HEK293 (cell line): ENCODE measurements at regions not wholly inside any gene's neighbourhood (a gene's known extent, or its start where the extent isn't known, plus 50 kb on each side); places are given as distances from the start of the nearest gene placed in this dataset.

ENCODE experiments used
- CTCF ChIA-PET: fragments of 350-600 bp; formaldehyde crosslinking; extraction: SDS; loops from one replicate; lab custom pipeline; 2021; ENCODE audit warnings: antibody characterized with exemption; lab: Yijun Ruan, JAX
- POLR2A ChIA-PET: fragments of 300-600 bp; formaldehyde crosslinking; extraction: SDS; loops from one replicate; lab custom pipeline; 2020; ENCODE audit warnings: antibody characterized with exemption, inconsistent platforms; lab: Yijun Ruan, JAX
- H3K27ac ChIP-seq: fragments of 200-500 bp; sonication (Bioruptor generic); 2 replicates; pipeline ENCODE4 v1.5.1; 2014; ENCODE audit warnings: low read depth, low read length, control low read depth, inconsistent platforms; ENCODE audit errors: extremely low read depth
- H3K36me3 ChIP-seq, 2 experiments: fragments of 200-500 bp in 1 of 2; sonication (Bioruptor generic) in 1 of 2; 1 replicate in 1 of 2; 2 replicates in 1 of 2; pipeline ENCODE4 v1.5.1; 2014 to 2017; ENCODE audit warnings: inconsistent platforms in 2 of 2, low read length in 2 of 2; ENCODE audit not compliant: control insufficient read depth in 2 of 2, insufficient read depth in 1 of 2
- H3K4me1 ChIP-seq: fragments of 200-500 bp; sonication (Bioruptor generic); 2 replicates; pipeline ENCODE4 v1.5.1; 2014; ENCODE audit warnings: mild to moderate bottlenecking, low read length, inconsistent platforms; ENCODE audit not compliant: control insufficient read depth, insufficient read depth
- H3K4me3 ChIP-seq: 2 replicates; pipeline ENCODE4 v1.5.1; 2011; ENCODE audit warnings: low read depth, mild to moderate bottlenecking, control low read depth, low read length, moderate library complexity
- H3K9me3 ChIP-seq: fragments of 200-500 bp; sonication (Bioruptor generic); 2 replicates; pipeline ENCODE4 v1.5.1; 2014; ENCODE audit warnings: low read depth, low read length, inconsistent platforms; ENCODE audit not compliant: control insufficient read depth, insufficient read depth
- GLIS2 ChIP-seq: fragments of 450-650 bp; formaldehyde crosslinking; IDR thresholded peaks from 2 replicates; pipeline ENCODE4 v1.5.1; 2016; ENCODE audit warnings: missing biosample characterization, missing genetic modification characterization
- HOXD13 ChIP-seq: sonication (generic); formaldehyde crosslinking; IDR thresholded peaks from 2 replicates; pipeline ENCODE4 v1.8.0; 2022; ENCODE audit warnings: missing genetic modification reagents, borderline replicate concordance
- IKZF3 ChIP-seq: fragments of 450-650 bp; IDR thresholded peaks from 2 replicates; pipeline ENCODE4 v1.5.0; 2018; ENCODE audit warnings: missing biosample characterization, mild to moderate bottlenecking, missing genetic modification characterization, moderate library complexity
- SCRT2 ChIP-seq: fragments of 450-650 bp; formaldehyde crosslinking; IDR thresholded peaks from 2 replicates; pipeline ENCODE4 v1.5.1; 2016; ENCODE audit warnings: missing biosample characterization, missing genetic modification characterization
- ZBTB20 ChIP-seq: fragments of 450-650 bp; formaldehyde crosslinking; IDR thresholded peaks from 2 replicates; pipeline ENCODE4 v1.5.1; 2016; ENCODE audit warnings: missing biosample characterization, missing genetic modification characterization
- ZIC2 ChIP-seq: fragments of 450-650 bp; formaldehyde crosslinking; IDR thresholded peaks from 2 replicates; pipeline ENCODE4 v1.5.1; 2016; ENCODE audit warnings: missing biosample characterization, missing genetic modification characterization
- ZNF112 ChIP-seq: fragments of 450-650 bp; formaldehyde crosslinking; IDR thresholded peaks from 2 replicates; pipeline ENCODE4 v1.5.0; 2017; ENCODE audit warnings: missing biosample characterization, missing genetic modification characterization
- ZNF121 ChIP-seq: fragments of 450-650 bp; formaldehyde crosslinking; IDR thresholded peaks from 2 replicates; pipeline ENCODE4 v1.5.1; 2016; ENCODE audit warnings: missing biosample characterization, missing genetic modification characterization
- ZNF132 ChIP-seq: fragments of 450-650 bp; formaldehyde crosslinking; IDR thresholded peaks from 2 replicates; pipeline ENCODE4 v1.5.1; 2017; ENCODE audit warnings: missing biosample characterization, missing genetic modification characterization, borderline replicate concordance
- ZNF19 ChIP-seq: fragments of 450-650 bp; formaldehyde crosslinking; IDR thresholded peaks from 2 replicates; pipeline ENCODE4; 2016; ENCODE audit warnings: missing biosample characterization, missing genetic modification characterization, low read depth
- ZNF221 ChIP-seq: fragments of 450-650 bp; formaldehyde crosslinking; IDR thresholded peaks from 2 replicates; pipeline ENCODE4 v1.5.1; 2017; ENCODE audit warnings: missing biosample characterization, missing genetic modification characterization, borderline replicate concordance
- ZNF302 ChIP-seq: fragments of 450-650 bp; formaldehyde crosslinking; IDR thresholded peaks from 2 replicates; pipeline ENCODE4 v1.5.1; 2016; ENCODE audit warnings: missing biosample characterization, missing genetic modification characterization, low read depth
- ZNF366 ChIP-seq: fragments of 450-650 bp; formaldehyde crosslinking; conservative IDR thresholded peaks from 2 replicates; pipeline ENCODE4 v1.5.1; 2016; ENCODE audit warnings: missing biosample characterization, missing genetic modification characterization
- ZNF426 ChIP-seq: fragments of 450-650 bp; formaldehyde crosslinking; IDR thresholded peaks from 2 replicates; pipeline ENCODE4 v1.5.1; 2017; ENCODE audit warnings: missing biosample characterization, missing genetic modification characterization, mild to moderate bottlenecking, inconsistent platforms, moderate library complexity
- ZNF433 ChIP-seq: fragments of 450-650 bp; formaldehyde crosslinking; IDR thresholded peaks from 2 replicates; pipeline ENCODE4 v1.5.1; 2016; ENCODE audit warnings: missing biosample characterization, missing genetic modification characterization, low read depth
- ZNF48 ChIP-seq: fragments of 450-650 bp; formaldehyde crosslinking; IDR thresholded peaks from 2 replicates; pipeline ENCODE4 v1.5.1; 2016; ENCODE audit warnings: missing biosample characterization, missing genetic modification characterization
- ZNF561 ChIP-seq: fragments of 450-650 bp; IDR thresholded peaks from 2 replicates; pipeline ENCODE4 v1.5.1; 2018; ENCODE audit warnings: missing biosample characterization, missing genetic modification characterization, borderline replicate concordance
- ZNF571 ChIP-seq: fragments of 450-650 bp; formaldehyde crosslinking; IDR thresholded peaks from 2 replicates; pipeline ENCODE4 v1.5.0; 2017; ENCODE audit warnings: missing biosample characterization, missing genetic modification characterization
- ZNF596 ChIP-seq: fragments of 450-650 bp; IDR thresholded peaks from 2 replicates; pipeline ENCODE4 v1.5.0; 2018; ENCODE audit warnings: missing biosample characterization, mild to moderate bottlenecking, missing genetic modification characterization, moderate library complexity
- ZNF600 ChIP-seq: fragments of 450-650 bp; formaldehyde crosslinking; IDR thresholded peaks from 2 replicates; pipeline ENCODE4 v1.5.1; 2016; ENCODE audit warnings: missing biosample characterization, missing genetic modification characterization
- ZNF664 ChIP-seq: fragments of 450-650 bp; formaldehyde crosslinking; IDR thresholded peaks from 2 replicates; pipeline ENCODE4 v1.5.1; 2016; ENCODE audit warnings: missing biosample characterization, missing genetic modification characterization
- ZNF76 ChIP-seq: fragments of 450-650 bp; formaldehyde crosslinking; IDR thresholded peaks from 2 replicates; pipeline ENCODE4; 2016; ENCODE audit warnings: low read depth, missing biosample characterization, missing genetic modification characterization, borderline replicate concordance
- TF ChIP-seq, protein P1 (sequence below): fragments of 450-650 bp; formaldehyde crosslinking; IDR thresholded peaks from 2 replicates; pipeline ENCODE4; 2016; ENCODE audit warnings: missing biosample characterization, missing genetic modification characterization
- TF ChIP-seq, protein P2 (sequence below): fragments of 450-650 bp; formaldehyde crosslinking; IDR thresholded peaks from 2 replicates; pipeline ENCODE4 v1.5.1; 2016; ENCODE audit warnings: missing biosample characterization, missing genetic modification characterization
- TF ChIP-seq, protein P3 (sequence below): fragments of 450-650 bp; formaldehyde crosslinking; IDR thresholded peaks from 2 replicates; pipeline ENCODE4 v1.5.1; 2016; ENCODE audit warnings: missing biosample characterization, missing genetic modification characterization
- TF ChIP-seq, protein P4 (sequence below): fragments of 450-650 bp; IDR thresholded peaks from 2 replicates; pipeline ENCODE4 v1.5.1; 2018; ENCODE audit warnings: missing biosample characterization, missing genetic modification characterization

DNA sequence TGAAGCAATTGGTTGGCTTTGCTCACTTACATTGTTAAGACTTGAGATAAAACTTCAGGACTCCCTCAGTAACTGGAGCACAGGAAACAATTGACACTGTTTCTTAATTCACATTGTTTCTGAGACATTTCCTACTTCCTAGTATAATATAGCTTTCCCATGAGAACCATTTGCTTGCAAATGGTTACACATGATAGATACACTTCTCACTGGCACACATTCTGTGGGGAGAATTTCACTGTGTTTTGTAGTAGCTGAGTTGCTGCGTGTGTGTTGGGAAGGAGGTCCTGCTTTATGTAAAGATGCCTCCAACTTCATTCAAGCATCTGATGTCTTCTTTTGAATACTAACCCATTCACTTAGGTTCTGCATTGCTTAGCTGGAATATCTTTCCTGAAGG is 85.3 kb upstream of the SLC4A4 start:
- ChIA-PET POLR2A (no interaction called here), CTCF (no interaction called here)
- H3K9me3 ChIP-seq, result no peaks in the 10 kb centered on the region
- no peaks in the 10 kb centered on the region for H3K36me3 ChIP-seq
- TF ChIP-seq, protein P1, sequence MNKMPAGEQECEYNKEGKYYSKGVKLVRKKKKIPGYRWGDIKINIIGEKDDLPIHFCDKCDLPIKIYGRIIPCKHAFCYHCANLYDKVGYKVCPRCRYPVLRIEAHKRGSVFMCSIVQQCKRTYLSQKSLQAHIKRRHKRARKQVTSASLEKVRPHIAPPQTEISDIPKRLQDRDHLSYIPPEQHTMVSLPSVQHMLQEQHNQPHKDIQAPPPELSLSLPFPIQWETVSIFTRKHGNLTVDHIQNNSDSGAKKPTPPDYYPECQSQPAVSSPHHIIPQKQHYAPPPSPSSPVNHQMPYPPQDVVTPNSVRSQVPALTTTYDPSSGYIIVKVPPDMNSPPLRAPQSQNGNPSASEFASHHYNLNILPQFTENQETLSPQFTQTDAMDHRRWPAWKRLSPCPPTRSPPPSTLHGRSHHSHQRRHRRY (tag by site-specific recombination), result no peak
- no peak for TF ChIP-seq ZNF596
- no peak for TF ChIP-seq ZNF664 (tag by site-specific recombination)
- TF ChIP-seq, protein P2, sequence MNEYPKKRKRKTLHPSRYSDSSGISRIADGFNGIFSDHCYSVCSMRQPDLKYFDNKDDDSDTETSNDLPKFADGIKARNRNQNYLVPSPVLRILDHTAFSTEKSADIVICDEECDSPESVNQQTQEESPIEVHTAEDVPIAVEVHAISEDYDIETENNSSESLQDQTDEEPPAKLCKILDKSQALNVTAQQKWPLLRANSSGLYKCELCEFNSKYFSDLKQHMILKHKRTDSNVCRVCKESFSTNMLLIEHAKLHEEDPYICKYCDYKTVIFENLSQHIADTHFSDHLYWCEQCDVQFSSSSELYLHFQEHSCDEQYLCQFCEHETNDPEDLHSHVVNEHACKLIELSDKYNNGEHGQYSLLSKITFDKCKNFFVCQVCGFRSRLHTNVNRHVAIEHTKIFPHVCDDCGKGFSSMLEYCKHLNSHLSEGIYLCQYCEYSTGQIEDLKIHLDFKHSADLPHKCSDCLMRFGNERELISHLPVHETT (tag by site-specific recombination), result no peak
- TF ChIP-seq, protein P3, sequence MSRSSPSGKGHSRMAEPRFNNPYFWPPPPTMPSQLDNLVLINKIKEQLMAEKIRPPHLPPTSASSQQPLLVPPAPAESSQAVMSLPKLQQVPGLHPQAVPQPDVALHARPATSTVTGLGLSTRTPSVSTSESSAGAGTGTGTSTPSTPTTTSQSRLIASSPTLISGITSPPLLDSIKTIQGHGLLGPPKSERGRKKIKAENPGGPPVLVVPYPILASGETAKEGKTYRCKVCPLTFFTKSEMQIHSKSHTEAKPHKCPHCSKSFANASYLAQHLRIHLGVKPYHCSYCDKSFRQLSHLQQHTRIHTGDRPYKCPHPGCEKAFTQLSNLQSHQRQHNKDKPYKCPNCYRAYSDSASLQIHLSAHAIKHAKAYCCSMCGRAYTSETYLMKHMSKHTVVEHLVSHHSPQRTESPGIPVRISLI, result no peak
- no peak for TF ChIP-seq HOXD13
- no peak for TF ChIP-seq ZNF426 (tag by site-specific recombination)
- H3K4me3 ChIP-seq, result no peak overlapping the region
- H3K27ac ChIP-seq, result no peak overlapping the region
- no peaks in the 10 kb centered on the region for H3K4me1 ChIP-seq

DNA sequence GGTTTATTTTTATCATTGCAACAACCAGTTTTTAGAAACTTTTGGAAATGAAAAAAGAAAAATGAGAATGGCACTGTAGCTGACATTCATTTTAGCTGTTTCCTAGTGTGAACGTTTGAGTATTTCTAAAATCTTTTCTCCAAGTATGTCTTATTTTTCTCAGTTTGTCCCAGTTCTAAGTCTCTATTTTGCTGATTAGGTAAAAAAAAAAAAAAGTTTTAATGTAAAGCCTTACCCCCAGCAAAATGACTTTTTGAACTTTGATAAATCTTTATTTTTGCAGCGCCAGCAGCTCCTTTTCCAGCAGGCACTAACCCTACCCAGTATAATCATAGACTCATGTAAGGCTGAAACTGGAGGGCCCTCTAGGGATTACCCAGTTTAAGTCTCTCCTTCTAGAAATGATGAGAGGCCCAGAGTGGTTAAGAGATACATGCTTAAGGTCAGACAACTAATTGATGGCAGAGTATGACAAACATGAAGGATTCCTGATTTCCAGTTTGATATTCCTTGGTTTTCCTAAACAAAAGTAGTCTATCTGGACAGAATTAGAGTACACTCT is 84.3 kb upstream of the SLC4A4 start:
- TF ChIP-seq ZNF600 (tag by site-specific recombination) (no peak), ZNF561 (tag by site-specific recombination) (no peak), ZNF76 (tag by site-specific recombination) (no peak), ZNF302 (tag by site-specific recombination) (no peak), ZNF433 (tag by site-specific recombination) (no peak)
- CTCF ChIA-PET, result no interaction called here
- H3K4me3 ChIP-seq, result no peak overlapping the region

DNA sequence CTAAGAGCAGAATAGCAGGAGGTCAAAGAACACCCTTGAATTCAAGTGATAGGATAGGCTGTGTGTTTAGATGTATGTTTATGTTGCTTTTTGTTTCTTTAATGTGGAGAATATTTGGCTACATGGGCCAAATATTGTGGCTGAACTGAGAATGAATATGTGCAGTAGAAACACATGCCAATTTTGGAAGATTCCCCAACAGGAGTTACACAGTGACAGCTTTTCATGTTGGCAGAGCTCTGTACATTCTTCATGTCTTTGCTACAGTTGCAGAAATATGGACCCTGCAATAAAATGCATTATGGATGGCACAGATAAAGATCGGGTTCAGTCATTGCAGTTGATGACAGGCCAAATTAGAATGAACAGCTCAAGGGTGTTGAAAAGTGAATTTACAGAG is 82.8 kb upstream of the SLC4A4 start:
- Histone ChIP-seq H3K9me3 (no peaks in the 10 kb centered on the region), H3K4me3 (no peak overlapping the region), H3K4me1 (no peaks in the 10 kb centered on the region), H3K27ac (no peak overlapping the region), H3K36me3 (no peaks in the 10 kb centered on the region)
- ChIA-PET CTCF (no interaction called here), POLR2A (no interaction called here)
- no peak for TF ChIP-seq ZNF366 (tag by site-specific recombination)
- no peak for TF ChIP-seq ZNF19
- TF ChIP-seq ZNF221 (tag by site-specific recombination), result no peak
- TF ChIP-seq ZBTB20 (tag by site-specific recombination), result no peak

More for the DNA sequence above, 84.3 kb upstream of the SLC4A4 start:
- H3K36me3 ChIP-seq, result no peaks in the 10 kb centered on the region
- H3K4me1 ChIP-seq, result no peaks in the 10 kb centered on the region
- no peaks in the 10 kb centered on the region for H3K9me3 ChIP-seq
- H3K27ac ChIP-seq, result no peak overlapping the region
- POLR2A ChIA-PET, result no interaction called here

DNA sequence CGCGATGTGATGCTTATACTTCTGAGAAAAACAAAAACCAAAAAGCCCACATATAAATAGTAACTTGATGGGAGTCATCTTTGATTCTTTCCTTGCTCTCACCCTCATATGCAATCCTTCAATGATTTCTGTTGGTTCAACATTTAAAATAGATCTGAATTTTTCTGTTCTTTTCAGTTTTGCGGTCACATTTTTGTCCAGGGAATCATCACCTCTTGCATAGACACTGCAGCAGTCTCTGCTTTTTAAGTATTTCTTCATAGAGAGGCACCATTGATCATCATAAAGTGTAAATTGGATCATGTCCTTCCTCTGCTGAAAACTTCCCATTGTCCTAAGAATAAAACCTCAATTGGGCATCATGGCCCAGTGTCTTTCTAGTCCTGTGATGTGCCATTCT is 81.1 kb upstream of the SLC4A4 start:
- no peaks in the 10 kb centered on the region for H3K9me3 ChIP-seq
- no peaks in the 10 kb centered on the region for H3K4me1 ChIP-seq
- H3K4me3 ChIP-seq, result no peak overlapping the region
- no peaks in the 10 kb centered on the region for H3K36me3 ChIP-seq
- POLR2A ChIA-PET, result no interaction called here
- no peak overlapping the region for H3K27ac ChIP-seq
- CTCF ChIA-PET, result no interaction called here
- TF ChIP-seq ZIC2 (no peak), ZNF121 (tag by site-specific recombination) (no peak), ZNF48 (no peak), GLIS2 (tag by site-specific recombination) (no peak), IKZF3 (tag by site-specific recombination) (no peak), ZNF571 (tag by site-specific recombination) (no peak), ZNF112 (no peak), SCRT2 (no peak), ZNF19 (no peak), ZNF132 (tag by site-specific recombination) (no peak)
- TF ChIP-seq, protein P4, sequence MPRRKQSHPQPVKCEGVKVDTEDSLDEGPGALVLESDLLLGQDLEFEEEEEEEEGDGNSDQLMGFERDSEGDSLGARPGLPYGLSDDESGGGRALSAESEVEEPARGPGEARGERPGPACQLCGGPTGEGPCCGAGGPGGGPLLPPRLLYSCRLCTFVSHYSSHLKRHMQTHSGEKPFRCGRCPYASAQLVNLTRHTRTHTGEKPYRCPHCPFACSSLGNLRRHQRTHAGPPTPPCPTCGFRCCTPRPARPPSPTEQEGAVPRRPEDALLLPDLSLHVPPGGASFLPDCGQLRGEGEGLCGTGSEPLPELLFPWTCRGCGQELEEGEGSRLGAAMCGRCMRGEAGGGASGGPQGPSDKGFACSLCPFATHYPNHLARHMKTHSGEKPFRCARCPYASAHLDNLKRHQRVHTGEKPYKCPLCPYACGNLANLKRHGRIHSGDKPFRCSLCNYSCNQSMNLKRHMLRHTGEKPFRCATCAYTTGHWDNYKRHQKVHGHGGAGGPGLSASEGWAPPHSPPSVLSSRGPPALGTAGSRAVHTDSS (tag by site-specific recombination), result no peak
